ENCODE measurements at regions not wholly inside any gene's neighbourhood (a gene's known extent, or its start where the extent isn't known, plus 50 kb on each side); places are given as distances from the start of the nearest gene placed in this dataset.

- Histone ChIP-seq H3K27ac (ENCODE audit: low read length) (no peak overlapping the region), H3K9me3 (replicated peaks; ENCODE audit: control insufficient read depth, low read depth, low read length) (peaks cover 2% of the 10 kb centered on the region), H3K27me3 (ENCODE audit: control insufficient read depth, insufficient read depth, low read length) (no peaks in the 10 kb centered on the region), H3K36me3 (ENCODE audit: control insufficient read depth, insufficient read depth, low read length) (no peaks in the 10 kb centered on the region), H3K4me1 (ENCODE audit: control insufficient read depth, insufficient read depth, low read length) (no peaks in the 10 kb centered on the region), H3K4me3 (ENCODE audit: low read length) (no peak overlapping the region)
- 82% methylated on average over 3 of the region's 4 CpGs for WGBS (ENCODE audit: insufficient coverage)
- DNase-seq = no peak
Observed at GRCh38 chr7:112874909-112875308, 84.7 kb upstream of the TMEM168 start.

GRCh38 chr7:112873831-112874553 is 83.8 kb upstream of the TMEM168 start:
- DNase-seq = no peak
- peaks cover 7% of the 10 kb centered on the region for H3K9me3 ChIP-seq (replicated peaks; ENCODE audit: control insufficient read depth, low read depth, low read length)

GRCh38 chr7:112869111-112869774 is 79.0 kb upstream of the TMEM168 start:
- no peaks in the 10 kb centered on the region for H3K27me3 ChIP-seq (ENCODE audit: control insufficient read depth, insufficient read depth, low read length)
- WGBS (ENCODE audit: insufficient coverage) = 77% methylated on average over 11 of the region's 15 CpGs
- H3K36me3 ChIP-seq (ENCODE audit: control insufficient read depth, insufficient read depth, low read length) = no peaks in the 10 kb centered on the region
- DNase-seq = no peak
- H3K4me1 ChIP-seq (ENCODE audit: control insufficient read depth, insufficient read depth, low read length) = no peaks in the 10 kb centered on the region
- peaks cover 7% of the 10 kb centered on the region for H3K9me3 ChIP-seq (replicated peaks; ENCODE audit: control insufficient read depth, low read depth, low read length)
- H3K27ac ChIP-seq (ENCODE audit: low read length) = no peak overlapping the region
- no peak overlapping the region for H3K4me3 ChIP-seq (ENCODE audit: low read length)

More at GRCh38 chr7:112873831-112874553, 83.8 kb upstream of the TMEM168 start:
- Histone ChIP-seq H3K27me3 (ENCODE audit: control insufficient read depth, insufficient read depth, low read length) (no peaks in the 10 kb centered on the region), H3K4me3 (ENCODE audit: low read length) (no peak overlapping the region), H3K4me1 (ENCODE audit: control insufficient read depth, insufficient read depth, low read length) (no peaks in the 10 kb centered on the region), H3K36me3 (ENCODE audit: control insufficient read depth, insufficient read depth, low read length) (no peaks in the 10 kb centered on the region), H3K27ac (ENCODE audit: low read length) (no peak overlapping the region)
- no CpG with 5 or more reads among the region's 4 CpGs for WGBS (ENCODE audit: insufficient coverage)

- H3K4me3 ChIP-seq (ENCODE audit: low read length) = no peak overlapping the region
- no peak overlapping the region for H3K27ac ChIP-seq (ENCODE audit: low read length)
- peaks cover 7% of the 10 kb centered on the region for H3K9me3 ChIP-seq (replicated peaks; ENCODE audit: control insufficient read depth, low read depth, low read length)
- DNase-seq = no peak
- H3K27me3 ChIP-seq (ENCODE audit: control insufficient read depth, insufficient read depth, low read length) = no peaks in the 10 kb centered on the region
- no peaks in the 10 kb centered on the region for H3K36me3 ChIP-seq (ENCODE audit: control insufficient read depth, insufficient read depth, low read length)
- no peaks in the 10 kb centered on the region for H3K4me1 ChIP-seq (ENCODE audit: control insufficient read depth, insufficient read depth, low read length)
- WGBS (ENCODE audit: insufficient coverage) = 93% methylated on average over 4 of the region's 4 CpGs
Observed at GRCh38 chr7:112868609-112869008, 78.4 kb upstream of the TMEM168 start.

GRCh38 chr7:112866424-112866823 is 76.2 kb upstream of the TMEM168 start:
- DNase-seq = peak; percentile 31
- Histone ChIP-seq H3K36me3 (ENCODE audit: control insufficient read depth, insufficient read depth, low read length) (peaks cover 4% of the 10 kb centered on the region), H3K4me1 (ENCODE audit: control insufficient read depth, insufficient read depth, low read length) (no peaks in the 10 kb centered on the region), H3K9me3 (replicated peaks; ENCODE audit: control insufficient read depth, low read depth, low read length) (peaks cover 9% of the 10 kb centered on the region), H3K27me3 (ENCODE audit: control insufficient read depth, insufficient read depth, low read length) (no peaks in the 10 kb centered on the region), H3K27ac (ENCODE audit: low read length) (no peak overlapping the region), H3K4me3 (ENCODE audit: low read length) (no peak overlapping the region)
- WGBS (ENCODE audit: insufficient coverage) = 63% methylated on average over 1 of the region's 4 CpGs

GRCh38 chr7:112864380-112864779 is 74.2 kb upstream of the TMEM168 start:
- DNase-seq = no peak
- Histone ChIP-seq H3K4me3 (ENCODE audit: low read length) (no peak overlapping the region), H3K36me3 (ENCODE audit: control insufficient read depth, insufficient read depth, low read length) (peaks cover 4% of the 10 kb centered on the region), H3K27ac (ENCODE audit: low read length) (no peak overlapping the region), H3K27me3 (ENCODE audit: control insufficient read depth, insufficient read depth, low read length) (no peaks in the 10 kb centered on the region), H3K4me1 (ENCODE audit: control insufficient read depth, insufficient read depth, low read length) (no peaks in the 10 kb centered on the region), H3K9me3 (replicated peaks; ENCODE audit: control insufficient read depth, low read depth, low read length) (peaks cover 7% of the 10 kb centered on the region)

GRCh38 chr7:112858838-112859237 is 68.6 kb upstream of the TMEM168 start:
- H3K9me3 ChIP-seq (replicated peaks; ENCODE audit: control insufficient read depth, low read depth, low read length) = peaks cover 4% of the 10 kb centered on the region
- no CpG with 5 or more reads among the region's 2 CpGs for WGBS (ENCODE audit: insufficient coverage)
- H3K36me3 ChIP-seq (ENCODE audit: control insufficient read depth, insufficient read depth, low read length) = peaks cover 4% of the 10 kb centered on the region
- no peaks in the 10 kb centered on the region for H3K4me1 ChIP-seq (ENCODE audit: control insufficient read depth, insufficient read depth, low read length)
- H3K27me3 ChIP-seq (ENCODE audit: control insufficient read depth, insufficient read depth, low read length) = no peaks in the 10 kb centered on the region
- no peak overlapping the region for H3K4me3 ChIP-seq (ENCODE audit: low read length)
- H3K27ac ChIP-seq (ENCODE audit: low read length) = no peak overlapping the region
- DNase-seq = no peak

GRCh38 chr7:112855227-112855626 is 65.0 kb upstream of the TMEM168 start:
- Histone ChIP-seq H3K4me3 (ENCODE audit: low read length) (no peak overlapping the region), H3K27me3 (ENCODE audit: control insufficient read depth, insufficient read depth, low read length) (no peaks in the 10 kb centered on the region), H3K4me1 (ENCODE audit: control insufficient read depth, insufficient read depth, low read length) (no peaks in the 10 kb centered on the region), H3K27ac (ENCODE audit: low read length) (no peak overlapping the region), H3K9me3 (replicated peaks; ENCODE audit: control insufficient read depth, low read depth, low read length) (peaks cover 3% of the 10 kb centered on the region), H3K36me3 (ENCODE audit: control insufficient read depth, insufficient read depth, low read length) (no peaks in the 10 kb centered on the region)
- peak; percentile 1 for DNase-seq
- WGBS (ENCODE audit: insufficient coverage) = no CpG with 5 or more reads among the region's 3 CpGs

- Histone ChIP-seq H3K27me3 (ENCODE audit: control insufficient read depth, insufficient read depth, low read length) (no peaks in the 10 kb centered on the region), H3K36me3 (ENCODE audit: control insufficient read depth, insufficient read depth, low read length) (no peaks in the 10 kb centered on the region), H3K4me3 (ENCODE audit: low read length) (no peak overlapping the region), H3K27ac (ENCODE audit: low read length) (no peak overlapping the region), H3K4me1 (ENCODE audit: control insufficient read depth, insufficient read depth, low read length) (no peaks in the 10 kb centered on the region), H3K9me3 (replicated peaks; ENCODE audit: control insufficient read depth, low read depth, low read length) (peaks cover 3% of the 10 kb centered on the region)
- no peak for DNase-seq
Observed at GRCh38 chr7:112854169-112854568, 64.0 kb upstream of the TMEM168 start.

GRCh38 chr7:112853422-112853821 is 63.2 kb upstream of the TMEM168 start:
- H3K4me1 ChIP-seq (ENCODE audit: control insufficient read depth, insufficient read depth, low read length) = no peaks in the 10 kb centered on the region
- peaks cover 3% of the 10 kb centered on the region for H3K9me3 ChIP-seq (replicated peaks; ENCODE audit: control insufficient read depth, low read depth, low read length)
- DNase-seq = peak; percentile 7
- no peak overlapping the region for H3K4me3 ChIP-seq (ENCODE audit: low read length)
- no peak overlapping the region for H3K27ac ChIP-seq (ENCODE audit: low read length)
- no peaks in the 10 kb centered on the region for H3K36me3 ChIP-seq (ENCODE audit: control insufficient read depth, insufficient read depth, low read length)
- no peaks in the 10 kb centered on the region for H3K27me3 ChIP-seq (ENCODE audit: control insufficient read depth, insufficient read depth, low read length)
